GM12891 (cell line): ENCODE measurements at regions not wholly inside any gene's neighbourhood (a gene's known extent, or its start where the extent isn't known, plus 50 kb on each side); places are given as distances from the start of the nearest gene placed in this dataset.
A peak's percentile ranks its signal among the peaks of the same experiment; 100 is the strongest.
"Not testable (repeated sequence)": the region's sequence is repeated elsewhere in the genome, so short reads cannot be mapped to it uniquely, and the experiment has no call there.

Experiments used
- DNase-seq: peaks from one replicate; pipeline ENCODE4 v3.0.0; 2011; ENCODE audit warnings: low spot score; ENCODE audit not compliant: insufficient read length
- FAIRE-seq: peaks from 2 replicates; lab custom pipeline; 2011; peaks lifted over from hg19 to GRCh38; lab: Jason Lieb, UNC
- PAX5 ChIP-seq: IDR thresholded peaks from 2 replicates; pipeline ENCODE4 v1.6.1; 2011; ENCODE audit warnings: low read length, moderate library complexity, mild to moderate bottlenecking; ENCODE audit not compliant: insufficient read depth, severe bottlenecking
- POLR2A ChIP-seq: IDR thresholded peaks from 2 replicates; pipeline ENCODE4 v1.6.1; 2011; ENCODE audit warnings: low read depth, low read length, control low read depth
- POLR2AphosphoS5 ChIP-seq: IDR thresholded peaks from 2 replicates; pipeline ENCODE4 v1.6.1; 2011; ENCODE audit warnings: low read depth, low read length, control low read depth
- POU2F2 ChIP-seq: IDR thresholded peaks from 2 replicates; pipeline ENCODE4 v1.6.1; 2011; ENCODE audit warnings: low read depth, mild to moderate bottlenecking, control low read depth, low read length, moderate library complexity
- SPI1 ChIP-seq: IDR thresholded peaks from 2 replicates; pipeline ENCODE4 v1.6.1; 2011; ENCODE audit warnings: low read depth, low read length, control low read depth
- TAF1 ChIP-seq: IDR thresholded peaks from 2 replicates; pipeline ENCODE4 v1.6.1; 2011; ENCODE audit warnings: low read depth, low read length, control low read depth

GRCh38 chr5:23139338-23140171 lies 286.4 kb upstream of the CDH12 start:
- DNase-seq (no peak), FAIRE-seq (peak; percentile 83)
- TF ChIP-seq SPI1 (no peak), POU2F2 (no peak), POLR2AphosphoS5 (no peak), TAF1 (no peak), PAX5 (no peak), POLR2A (no peak)

GRCh38 chr5:23136958-23137357 lies 283.8 kb upstream of the CDH12 start:
- TF ChIP-seq POU2F2 (no peak), POLR2AphosphoS5 (no peak), PAX5 (no peak), POLR2A (no peak), TAF1 (no peak), SPI1 (no peak)
- FAIRE-seq: no peak

GRCh38 chr5:23132231-23132630 lies 279.1 kb upstream of the CDH12 start:
- DNase-seq (no peak), FAIRE-seq (no peak)
- TF ChIP-seq SPI1: no peak
- no peak for TF ChIP-seq POLR2AphosphoS5
- no peak for TF ChIP-seq TAF1
- no peak for TF ChIP-seq POLR2A
- TF ChIP-seq POU2F2: no peak
- no peak for TF ChIP-seq PAX5

More at GRCh38 chr5:23136958-23137357, 283.8 kb upstream of the CDH12 start:
- no peak for DNase-seq

GRCh38 chr5:23112237-23112636 lies 259.1 kb upstream of the CDH12 start:
- no peak for DNase-seq
- no peak for FAIRE-seq
- TF ChIP-seq TAF1 (no peak), POLR2AphosphoS5 (no peak), SPI1 (no peak), POU2F2 (no peak)

GRCh38 chr5:23105021-23105420 lies 251.9 kb upstream of the CDH12 start:
- FAIRE-seq (no peak), DNase-seq (no peak)
- TF ChIP-seq PAX5 (no peak), POU2F2 (no peak)

GRCh38 chr5:23103566-23103965 lies 250.4 kb upstream of the CDH12 start:
- DNase-seq (no peak), FAIRE-seq (no peak)
- TF ChIP-seq POLR2A (no peak), PAX5 (no peak), SPI1 (no peak), POLR2AphosphoS5 (no peak), POU2F2 (no peak), TAF1 (no peak)

- not testable (repeated sequence) for DNase-seq, FAIRE-seq
Observed at GRCh38 chr5:23095418-23095817, 242.3 kb upstream of the CDH12 start.

- FAIRE-seq (no peak), DNase-seq (no peak)
- TF ChIP-seq TAF1 (no peak), POU2F2 (no peak), POLR2AphosphoS5 (no peak), PAX5 (no peak), SPI1 (no peak), POLR2A (no peak)
Observed at GRCh38 chr5:23089286-23089685, 236.1 kb upstream of the CDH12 start.

- DNase-seq: no peak
- FAIRE-seq: no peak
- TF ChIP-seq TAF1: no peak
- no peak for TF ChIP-seq POLR2AphosphoS5
- no peak for TF ChIP-seq SPI1
- no peak for TF ChIP-seq POLR2A
- TF ChIP-seq POU2F2: no peak
- TF ChIP-seq PAX5: no peak
Observed at GRCh38 chr5:23084815-23085214, 231.7 kb upstream of the CDH12 start.

GRCh38 chr5:23072179-23072578 lies 219.0 kb upstream of the CDH12 start:
- no peak for FAIRE-seq
- no peak for DNase-seq

GRCh38 chr5:23071682-23072081 lies 218.5 kb upstream of the CDH12 start:
- TF ChIP-seq PAX5 (no peak), POLR2AphosphoS5 (no peak), TAF1 (no peak), SPI1 (no peak), POLR2A (no peak), POU2F2 (no peak)
- FAIRE-seq: no peak
- no peak for DNase-seq

More at GRCh38 chr5:23072179-23072578, 219.0 kb upstream of the CDH12 start:
- no peak for TF ChIP-seq POLR2A
- peak; percentile 84 for TF ChIP-seq SPI1
